Adrenal gland (tissue), 5 donors: ENCODE measurements at regions not wholly inside any gene's neighbourhood (a gene's known extent, or its start where the extent isn't known, plus 50 kb on each side); places are given as distances from the start of the nearest gene placed in this dataset.

ENCODE experiments used
- CTCF ChIP-seq, 6 experiments: fragments of 450-650 bp in 4 of 6; fragments of 200-600 bp in 2 of 6; sonication (generic) in 1 of 6; IDR thresholded peaks; 1 replicate in 5 of 6; 2 replicates in 1 of 6; pipeline versions ENCODE4 v1.5.1 to v1.8.0; 2016 to 2021; ENCODE audit warnings: antibody characterized with exemption in 6 of 6, mild to moderate bottlenecking in 2 of 6, moderate library complexity in 1 of 6
- POLR2A ChIP-seq, 2 donors: fragments of 450-650 bp; IDR thresholded peaks; one replicate each; pipeline ENCODE4 v1.6.1; 2017; ENCODE audit warnings: antibody characterized with exemption in 2 of 2, mild to moderate bottlenecking in 2 of 2, moderate library complexity in 1 of 2
- donor health status: DM: no; HTN: no; CAD: no.

GRCh38 chr17:71550675-71551074, 570.1 kb upstream of the SOX9 start:
- TF ChIP-seq POLR2A (IDR thresholded peaks at IDR 0.05) (no peak), CTCF (IDR thresholded peaks at IDR 0.05) (no peak)
